Amniotic epithelial cell (primary cell): ENCODE measurements at regions not wholly inside any gene's neighbourhood (a gene's known extent, or its start where the extent isn't known, plus 50 kb on each side); places are given as distances from the start of the nearest gene placed in this dataset.
A peak's percentile ranks its signal among the peaks of the same experiment; 100 is the strongest.

Source experiments
- DNase-seq: peaks from one replicate; pipeline ENCODE4 v3.0.0-alpha.2; 2010; ENCODE audit warnings: low read depth

DNA sequence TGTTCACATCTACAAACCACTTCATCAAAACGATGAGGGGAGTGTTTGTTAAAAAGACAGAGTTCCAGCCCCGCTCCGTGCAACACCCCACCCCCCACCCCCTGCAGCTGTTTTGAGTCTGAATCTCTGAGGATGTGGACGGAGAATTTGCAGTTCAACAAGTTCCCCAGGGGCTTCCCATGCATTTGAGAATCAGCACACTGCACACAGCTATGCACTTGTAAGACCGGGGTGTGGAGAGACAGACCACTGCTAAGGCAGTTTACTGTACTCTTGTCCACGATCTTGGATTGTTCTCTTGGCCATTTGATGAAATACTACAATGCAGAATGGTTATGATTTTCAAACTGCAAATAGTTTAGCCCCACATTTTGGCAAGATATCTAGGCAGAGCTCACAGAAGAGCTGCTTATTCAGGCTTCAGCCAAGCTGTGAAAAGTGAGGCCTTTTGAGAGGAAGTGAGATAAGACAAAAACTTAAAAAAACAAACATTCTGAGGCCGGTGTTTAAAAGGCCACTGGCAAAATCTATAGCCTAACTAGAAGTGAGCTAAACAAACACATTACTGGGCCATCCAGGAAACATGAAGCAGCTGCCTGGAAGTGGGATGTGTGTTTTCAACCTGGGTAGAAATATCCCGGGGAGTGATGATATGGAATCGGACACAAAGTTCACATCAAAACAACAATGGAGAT is 308.2 kb upstream of the ADAMTS9 start:
- DNase-seq = no peak

DNA sequence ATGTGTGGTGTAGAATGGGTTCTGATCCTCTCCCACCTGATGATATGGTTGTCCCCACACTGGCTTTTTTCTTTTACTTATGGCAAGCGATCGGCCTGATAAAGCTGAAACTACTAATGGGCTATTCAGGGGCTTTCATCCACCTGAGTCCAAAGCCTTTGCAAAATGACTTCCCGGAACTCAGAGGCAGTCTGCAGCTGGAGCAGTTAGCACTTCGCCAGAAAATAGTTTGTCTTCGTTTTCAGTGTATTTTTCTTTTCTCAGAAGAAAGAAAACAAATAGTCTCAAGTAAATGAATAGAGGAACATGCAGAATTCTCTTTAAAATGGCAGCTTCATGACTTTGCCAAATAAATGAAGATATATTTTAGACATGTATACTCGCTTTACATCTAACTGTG is 306.0 kb upstream of the ADAMTS9 start:
- no peak for DNase-seq

- no peak for DNase-seq
Observed at GRCh38 chr3:64992530-64993285, 304.9 kb upstream of the ADAMTS9 start.

GRCh38 chr3:64988188-64988587 is 300.4 kb upstream of the ADAMTS9 start:
- DNase-seq = no peak

- no peak for DNase-seq
Observed at GRCh38 chr3:64987726-64988125, 299.9 kb upstream of the ADAMTS9 start.

DNA sequence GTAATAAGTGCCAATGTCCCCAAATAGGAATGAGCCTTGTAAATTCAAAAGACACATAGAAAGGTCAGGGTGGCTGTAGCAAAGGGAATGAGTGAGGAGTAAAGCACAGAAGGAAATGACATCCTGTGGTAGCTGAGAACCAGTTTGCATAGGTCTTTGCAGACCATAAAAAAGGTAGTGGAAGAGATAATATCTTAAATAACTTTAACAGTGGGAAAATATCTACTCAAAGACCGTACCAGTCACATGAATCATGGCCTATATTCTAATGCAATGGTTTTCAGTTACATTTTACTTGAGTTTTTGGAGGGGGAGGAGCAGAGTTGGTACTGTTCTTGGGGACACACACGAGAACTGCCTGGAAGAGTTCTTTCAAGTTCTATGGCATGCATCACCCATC is 297.3 kb upstream of the ADAMTS9 start:
- DNase-seq = peak; percentile 62

- DNase-seq = peak; percentile 29
Observed at GRCh38 chr3:64983583-64984359, 296.0 kb upstream of the ADAMTS9 start.

GRCh38 chr3:64977308-64978100 is 289.7 kb upstream of the ADAMTS9 start:
- peak; percentile 64 for DNase-seq

GRCh38 chr3:64976456-64976855 is 288.7 kb upstream of the ADAMTS9 start:
- no peak for DNase-seq

DNA sequence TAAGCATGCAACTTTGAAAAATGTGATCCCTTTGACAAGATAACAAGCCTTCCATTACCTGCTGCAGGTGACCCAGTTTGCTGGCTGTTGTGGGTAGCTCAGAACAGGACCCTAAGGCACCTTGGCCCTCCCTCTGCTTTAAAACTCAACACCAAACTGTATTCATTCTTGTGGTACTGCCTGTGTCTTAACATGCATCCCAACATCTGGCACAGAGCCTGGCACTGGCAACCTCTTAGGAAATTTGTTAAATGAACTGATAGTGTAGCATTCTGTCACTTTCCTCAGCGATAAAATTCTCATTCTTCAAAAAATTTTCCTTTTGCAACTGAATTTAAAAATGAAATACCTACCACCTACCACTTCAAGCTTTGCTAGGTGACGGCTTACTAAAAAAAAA is 287.3 kb upstream of the ADAMTS9 start:
- DNase-seq = peak; percentile 35

- DNase-seq = no peak
Observed at GRCh38 chr3:64974401-64974800, 286.6 kb upstream of the ADAMTS9 start.

- peak; percentile 66 for DNase-seq
Observed at GRCh38 chr3:64972793-64973192, 285.0 kb upstream of the ADAMTS9 start.

DNA sequence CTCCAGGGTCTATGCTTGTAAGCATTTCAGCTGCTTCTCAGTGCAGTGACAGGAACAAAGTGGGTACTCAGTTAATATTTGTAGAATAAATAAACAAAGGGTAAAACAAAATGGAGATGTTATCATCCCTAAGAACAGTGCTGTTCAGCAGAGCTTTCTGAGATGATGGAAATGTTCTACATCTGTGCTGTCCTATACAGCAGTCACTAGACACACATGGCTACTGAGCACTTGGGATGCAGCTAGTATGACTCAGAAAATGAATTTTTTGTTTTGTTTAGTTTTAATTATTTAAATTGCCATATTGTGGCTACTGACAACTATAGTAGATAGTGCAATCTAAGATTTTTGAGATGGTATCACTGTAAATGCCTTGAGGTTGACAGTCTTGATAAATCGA is 283.8 kb upstream of the ADAMTS9 start:
- DNase-seq = no peak

GRCh38 chr3:64970634-64971033 is 282.8 kb upstream of the ADAMTS9 start:
- no peak for DNase-seq

DNA sequence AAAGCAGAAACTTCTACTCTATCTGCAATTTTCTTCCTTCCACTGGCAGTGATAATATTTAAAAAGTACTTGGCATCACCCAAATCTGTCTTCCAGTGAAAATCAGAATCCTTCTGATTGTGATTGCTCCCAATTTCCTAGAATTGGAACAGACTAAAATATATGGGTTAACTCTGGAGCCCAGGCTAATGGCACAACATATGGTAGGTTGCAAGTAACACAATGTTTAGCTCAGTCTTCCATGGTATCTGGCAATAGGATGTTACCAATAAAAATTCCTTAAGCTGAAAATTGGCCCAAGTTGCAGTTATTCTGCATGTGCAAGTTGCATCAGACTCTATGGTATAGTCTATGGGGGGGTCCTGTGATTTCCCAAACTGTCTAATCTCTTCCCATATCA is 273.5 kb upstream of the ADAMTS9 start:
- DNase-seq = no peak

GRCh38 chr3:64958199-64958843 is 270.5 kb upstream of the ADAMTS9 start:
- DNase-seq = no peak

GRCh38 chr3:64957408-64958198 is 269.8 kb upstream of the ADAMTS9 start:
- no peak for DNase-seq

DNA sequence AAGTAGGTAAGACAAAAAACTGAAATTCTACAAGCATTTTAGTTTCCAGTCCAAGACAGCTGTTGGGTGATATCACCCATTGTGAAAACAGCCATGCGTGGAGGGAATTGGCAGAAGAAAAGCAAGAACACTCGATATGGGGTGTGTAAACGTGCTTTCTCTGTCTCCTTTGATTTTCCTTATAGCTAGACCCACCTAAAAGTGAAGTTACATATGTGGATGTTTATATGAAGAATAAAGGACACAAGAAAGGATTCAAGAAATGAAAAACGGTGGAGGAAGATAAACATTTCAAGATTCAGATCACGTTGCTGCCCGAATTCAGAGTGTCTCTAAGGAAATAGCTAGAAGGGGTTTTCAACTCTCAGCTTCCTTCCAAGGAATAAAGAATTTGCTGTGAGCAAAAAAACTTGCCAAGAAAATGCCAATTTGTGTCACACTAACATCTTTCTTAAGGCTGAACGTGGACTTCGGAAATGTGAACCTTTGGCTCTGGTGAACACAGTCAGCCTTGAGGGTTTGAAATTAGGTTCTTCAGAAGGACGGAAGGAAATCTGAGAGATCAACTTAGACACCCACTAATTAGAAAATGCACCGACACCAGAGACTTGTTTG is 269.0 kb upstream of the ADAMTS9 start:
- no peak for DNase-seq

DNA sequence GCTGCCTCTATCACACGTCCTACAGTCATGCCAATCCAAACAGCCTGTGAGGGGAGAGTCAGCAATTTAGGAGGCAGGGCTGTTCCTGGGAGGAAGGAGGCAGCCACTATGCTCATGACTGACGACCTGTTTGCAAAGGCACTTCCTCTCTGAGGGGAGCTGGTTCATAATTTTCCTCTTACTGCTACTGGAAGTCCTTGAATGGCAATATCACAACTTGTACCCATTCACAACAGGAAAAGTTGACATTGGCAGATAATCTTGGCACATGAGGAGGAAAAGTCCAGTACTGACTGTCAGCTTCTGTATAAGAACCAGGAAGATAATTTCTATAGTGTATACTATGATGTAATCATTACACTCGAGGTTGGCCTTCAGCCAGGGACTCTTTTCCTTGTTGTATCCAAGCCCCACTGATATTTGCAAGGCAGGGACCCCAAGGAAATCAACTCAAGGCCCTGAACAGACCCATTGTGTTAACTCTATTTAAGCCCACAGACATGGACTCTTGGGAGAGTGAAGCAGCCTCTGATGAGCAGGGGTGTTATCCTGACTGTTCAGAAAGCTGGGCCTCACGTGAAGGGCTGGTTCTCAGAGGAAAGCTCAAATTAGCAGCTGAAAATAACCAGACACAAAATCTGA is 267.3 kb upstream of the ADAMTS9 start:
- DNase-seq = no peak
